GM21447 (cell line): ENCODE measurements at regions not wholly inside any gene's neighbourhood (a gene's known extent, or its start where the extent isn't known, plus 50 kb on each side); places are given as distances from the start of the nearest gene placed in this dataset.
A peak's percentile ranks its signal among the peaks of the same experiment; 100 is the strongest.

Experiments
- ATAC-seq: cut with Tn5 transposase; IDR thresholded peaks from one replicate; pipeline ENCODE4 v1.9.1; 2021; ENCODE audit not compliant: unreplicated experiment

DNA sequence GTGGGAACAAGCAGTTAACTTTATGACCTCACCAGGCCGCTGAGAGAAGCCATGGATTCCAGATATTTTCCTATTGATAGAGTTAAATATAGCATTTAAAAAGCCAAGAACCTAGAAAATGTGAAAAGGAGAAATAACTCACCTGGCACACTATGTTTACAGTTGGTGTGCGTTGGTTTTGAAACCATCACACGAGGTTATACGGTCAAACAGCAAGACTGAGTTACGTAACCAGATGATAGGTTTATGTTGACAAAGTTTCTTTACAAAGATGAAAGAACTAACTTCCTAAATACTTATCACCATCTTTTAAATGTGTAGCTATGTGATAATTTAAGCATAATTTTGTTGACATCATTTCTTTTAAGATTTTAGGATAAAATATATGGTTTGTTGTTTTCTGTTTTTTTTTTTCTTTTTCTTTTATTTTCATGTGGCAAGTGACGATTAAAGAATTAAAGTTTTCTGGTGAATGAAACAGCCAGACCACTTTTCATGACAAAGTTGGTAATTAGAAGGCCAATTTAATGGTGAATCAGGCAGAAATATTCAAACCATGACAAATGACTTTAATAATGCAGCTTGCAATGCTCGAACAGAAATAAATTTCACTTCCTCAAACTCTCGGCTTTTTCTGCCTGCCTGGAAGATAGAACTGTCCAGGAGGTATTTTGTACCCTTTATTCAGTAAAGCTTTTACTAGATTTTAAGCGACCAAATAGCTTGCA lies 339.1 kb upstream of the OBI1 start:
- ATAC-seq, result no peak

DNA sequence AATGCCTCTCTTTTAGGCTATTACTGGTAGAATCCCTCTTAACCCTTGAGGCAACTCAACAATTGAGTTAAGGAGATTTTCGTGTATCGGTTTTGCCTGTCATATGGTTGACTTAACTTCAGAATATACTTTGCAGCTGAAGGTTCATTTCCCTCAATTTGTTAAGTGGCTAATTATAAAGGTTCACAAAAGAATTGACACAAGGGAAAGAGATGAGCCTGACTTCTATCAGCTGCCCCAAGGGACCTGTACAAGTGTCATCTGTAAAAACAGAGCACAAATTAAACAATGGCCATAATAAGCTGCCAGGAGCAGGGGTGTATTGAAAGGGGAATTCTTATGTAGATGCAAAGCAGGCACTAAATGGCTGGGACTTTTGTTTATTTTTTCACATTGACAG lies 334.8 kb upstream of the OBI1 start:
- ATAC-seq, result no peak

DNA sequence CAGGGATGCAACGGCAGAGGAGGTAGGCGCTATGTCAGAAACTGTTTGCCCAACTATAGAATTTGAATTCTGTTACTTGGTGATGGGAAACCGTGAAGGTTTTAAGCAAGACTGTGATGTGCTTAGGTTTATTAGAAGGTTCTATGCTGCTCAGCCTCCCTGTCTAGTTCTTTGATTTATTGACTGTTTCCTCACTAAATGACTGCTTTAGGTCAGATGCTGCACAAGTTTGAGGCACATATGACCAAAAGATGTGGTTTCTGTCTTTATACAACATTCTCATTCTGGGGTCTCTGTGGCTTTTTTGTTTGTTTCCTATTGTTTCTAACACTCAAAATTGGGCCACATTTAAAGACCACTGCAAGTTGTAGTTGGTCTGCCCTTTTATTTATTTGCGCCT lies 323.0 kb upstream of the OBI1 start:
- no peak for ATAC-seq

DNA sequence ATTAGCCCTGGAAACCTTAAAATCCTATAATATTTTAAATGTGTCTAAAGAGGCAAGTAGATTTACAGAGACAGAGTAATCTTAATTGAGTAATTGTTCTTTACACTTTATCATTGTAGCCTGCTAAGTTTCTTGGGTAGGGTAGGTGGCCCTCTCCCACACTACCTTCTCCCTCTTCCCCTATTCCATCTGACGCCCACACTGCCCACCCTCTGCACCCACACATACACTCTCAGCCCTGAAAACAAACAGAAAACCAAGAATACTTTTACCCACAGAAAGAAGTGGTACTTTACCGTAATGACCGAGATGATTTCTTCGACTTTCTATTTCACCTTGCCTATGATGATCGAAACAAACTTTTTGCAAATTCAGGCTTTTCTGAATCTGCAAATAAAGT lies 320.4 kb upstream of the OBI1 start:
- ATAC-seq, result no peak

DNA sequence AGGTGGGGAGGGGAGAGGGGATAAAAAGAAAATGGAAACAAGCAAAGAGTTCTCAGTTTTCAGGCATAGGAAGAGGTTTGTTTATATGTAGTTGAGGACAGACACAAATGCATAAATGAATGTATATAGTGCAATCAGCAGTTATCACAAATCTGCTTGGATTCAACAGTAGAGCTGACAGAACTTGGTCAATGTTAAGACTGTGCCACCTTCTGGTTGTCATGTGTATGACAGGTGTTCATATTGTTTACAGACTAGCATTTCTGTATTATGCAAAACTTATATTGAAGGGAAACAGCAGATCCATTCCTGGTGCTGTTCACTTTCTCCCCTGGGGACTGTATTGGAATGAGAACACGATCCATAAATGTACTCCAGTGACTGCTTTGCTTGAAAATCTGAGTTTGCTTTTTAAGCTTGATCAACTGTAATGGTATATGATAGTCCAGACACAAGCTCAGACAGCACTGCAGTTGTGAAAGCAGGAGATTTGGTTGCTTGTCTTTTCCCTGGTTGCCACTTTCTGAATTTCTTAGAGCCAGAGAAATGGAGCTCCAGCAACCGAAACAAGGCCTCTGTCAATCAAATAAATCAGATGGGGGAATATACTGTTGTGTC lies 319.5 kb upstream of the OBI1 start:
- peak; percentile 96 for ATAC-seq

DNA sequence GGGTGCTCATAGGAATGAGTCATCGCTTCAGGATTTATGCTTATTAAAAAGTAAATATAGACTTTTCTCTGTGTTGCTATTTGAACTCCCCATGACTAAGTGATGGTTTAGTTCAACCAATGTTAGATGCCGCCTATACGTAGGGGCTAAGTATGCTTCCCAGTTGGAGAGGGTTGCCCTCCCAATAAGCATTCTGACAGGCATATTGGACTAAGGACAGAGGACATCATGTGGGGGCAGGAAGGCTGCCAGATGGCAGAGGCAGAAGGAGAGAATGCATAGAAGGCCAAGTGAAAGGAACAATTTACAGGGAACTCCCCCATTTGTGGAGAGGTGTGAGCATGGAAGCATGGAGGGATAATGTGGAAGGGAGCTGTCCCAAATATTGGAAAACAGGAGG lies 318.4 kb upstream of the OBI1 start:
- ATAC-seq, result no peak

DNA sequence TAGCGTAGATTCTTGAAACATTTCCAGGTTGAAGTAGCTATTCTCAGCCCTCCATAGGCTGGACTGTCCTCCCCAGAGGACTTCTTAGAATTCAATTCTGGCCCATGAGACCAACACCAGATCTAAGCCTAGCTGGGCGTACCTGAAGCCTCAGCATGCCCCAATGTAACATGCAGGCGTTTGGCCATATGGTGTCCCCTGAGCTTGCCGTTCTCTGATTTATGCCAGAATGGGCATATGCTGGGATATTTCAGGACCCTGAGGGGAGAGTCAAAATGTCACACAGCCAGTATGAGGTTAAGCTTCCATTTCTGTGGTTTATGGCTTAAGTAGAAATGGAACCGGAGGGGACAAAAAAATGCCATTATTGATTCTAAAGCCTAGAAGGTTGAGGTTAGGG lies 317.7 kb upstream of the OBI1 start:
- no peak for ATAC-seq

DNA sequence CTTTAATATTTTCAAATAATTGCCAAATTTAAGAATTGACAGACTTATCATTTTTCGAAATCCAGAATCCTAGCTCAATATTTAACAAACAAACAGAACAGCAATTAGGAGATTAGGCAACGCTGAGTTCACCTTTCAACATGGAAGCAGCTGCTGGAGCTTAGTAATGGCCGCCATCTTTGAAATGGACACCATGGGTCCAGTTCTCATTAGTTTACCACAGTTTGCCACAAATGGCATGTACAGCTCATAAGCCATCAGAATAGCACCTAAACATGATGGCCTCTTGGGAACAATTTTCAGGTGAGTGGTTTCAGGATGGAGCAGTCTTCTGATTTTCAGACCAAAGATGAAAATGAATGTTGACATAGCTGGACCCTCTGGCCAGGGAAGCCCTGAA lies 313.6 kb upstream of the OBI1 start:
- no peak for ATAC-seq

DNA sequence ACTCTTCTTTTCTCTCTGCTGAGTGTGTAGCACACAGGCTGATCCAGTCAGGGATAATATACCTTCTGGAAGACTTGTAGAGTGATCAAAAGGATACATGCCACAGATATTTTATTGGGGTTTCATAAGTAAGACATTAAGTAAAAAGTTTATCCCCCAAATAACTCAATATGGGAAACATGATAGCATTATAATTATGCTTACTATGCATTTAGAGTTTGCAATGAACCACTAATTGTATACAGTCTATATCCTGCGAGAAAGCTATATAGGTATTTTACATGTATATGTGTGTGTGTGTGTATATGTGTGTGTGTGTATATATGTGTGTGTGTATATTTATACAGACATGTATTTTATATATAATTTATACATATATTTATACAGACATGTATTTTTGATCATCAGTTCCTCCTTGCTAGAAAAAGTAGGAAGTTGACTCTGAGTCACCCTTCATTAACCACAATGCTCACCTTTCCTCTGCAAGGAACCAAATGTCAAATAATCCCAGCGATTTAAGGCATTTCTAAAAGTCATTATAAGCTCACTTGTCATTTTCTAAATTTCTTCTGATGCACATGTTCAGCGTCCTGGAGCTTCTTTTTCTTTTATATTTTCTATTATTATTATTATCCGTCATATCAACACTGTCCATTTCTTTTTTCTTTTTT lies 312.5 kb upstream of the OBI1 start:
- no peak for ATAC-seq

DNA sequence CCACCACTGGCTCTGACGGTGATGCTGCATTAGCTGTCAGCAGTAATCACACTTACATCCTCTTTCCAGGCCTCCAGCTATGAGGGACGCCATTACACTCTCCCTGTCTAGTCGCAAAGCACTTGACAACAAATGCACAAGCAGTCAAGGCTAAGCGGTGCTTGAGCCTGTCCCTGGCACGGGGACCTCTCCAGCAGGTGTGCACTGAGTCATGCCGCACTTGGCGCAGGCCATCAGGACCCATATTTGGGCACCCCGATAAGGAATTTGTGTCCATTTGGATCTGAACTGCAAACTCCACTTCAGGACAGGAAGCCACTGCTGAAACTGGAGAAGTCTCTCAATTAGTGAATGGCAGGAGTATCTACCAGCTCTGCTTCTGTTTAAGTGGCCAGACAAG lies 301.9 kb upstream of the OBI1 start:
- ATAC-seq, result no peak

DNA sequence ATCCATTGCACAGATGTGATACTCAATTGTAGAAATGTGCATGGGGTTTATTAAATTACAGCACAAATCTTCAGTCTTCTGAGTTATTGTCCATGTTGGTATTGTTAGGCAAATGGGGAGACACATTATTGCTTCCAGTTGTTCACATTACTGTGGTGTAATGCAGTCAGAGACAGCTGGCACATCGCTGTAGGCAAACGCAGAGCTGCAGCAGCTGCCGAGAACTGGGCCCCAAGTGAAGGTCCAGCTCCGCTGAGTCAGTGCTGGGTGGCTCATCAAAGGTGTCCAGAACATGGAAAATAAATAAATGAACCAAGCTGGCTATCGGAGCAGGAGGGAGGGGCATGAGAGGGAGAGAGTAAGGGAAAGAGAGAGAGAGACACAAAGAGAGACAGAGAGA lies 299.1 kb upstream of the OBI1 start:
- ATAC-seq, result no peak

DNA sequence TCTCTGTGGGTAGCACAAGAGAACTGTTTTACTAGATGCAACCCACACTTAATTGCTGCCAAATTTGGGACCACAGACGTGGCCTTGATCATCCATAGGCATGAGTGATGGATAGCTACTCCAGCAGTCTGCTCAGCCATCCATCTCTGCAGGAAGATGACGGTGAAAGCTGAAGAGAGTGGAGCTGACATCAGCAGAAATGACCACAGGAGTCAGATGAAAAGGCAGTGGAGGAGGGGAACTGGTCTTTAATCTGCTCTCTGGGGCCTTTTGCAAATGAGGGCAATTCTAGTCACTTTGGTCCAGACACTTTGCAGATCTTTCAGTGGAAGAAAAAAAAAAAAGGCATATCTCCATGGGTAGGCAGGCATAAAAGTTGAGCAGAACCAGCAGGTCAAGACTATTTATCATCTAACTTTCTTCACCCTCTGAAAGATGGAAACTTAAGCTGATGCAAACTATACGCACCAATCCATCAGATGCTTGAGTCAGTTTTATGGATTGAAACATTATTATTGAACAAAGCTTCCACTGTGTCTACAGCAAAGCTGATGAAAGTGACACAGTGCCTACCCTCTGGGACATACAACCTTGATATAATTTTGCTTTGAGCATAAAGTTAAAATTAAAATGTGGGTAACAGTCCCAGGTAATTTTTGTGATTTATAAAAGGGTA lies 281.6 kb upstream of the OBI1 start:
- ATAC-seq, result no peak

DNA sequence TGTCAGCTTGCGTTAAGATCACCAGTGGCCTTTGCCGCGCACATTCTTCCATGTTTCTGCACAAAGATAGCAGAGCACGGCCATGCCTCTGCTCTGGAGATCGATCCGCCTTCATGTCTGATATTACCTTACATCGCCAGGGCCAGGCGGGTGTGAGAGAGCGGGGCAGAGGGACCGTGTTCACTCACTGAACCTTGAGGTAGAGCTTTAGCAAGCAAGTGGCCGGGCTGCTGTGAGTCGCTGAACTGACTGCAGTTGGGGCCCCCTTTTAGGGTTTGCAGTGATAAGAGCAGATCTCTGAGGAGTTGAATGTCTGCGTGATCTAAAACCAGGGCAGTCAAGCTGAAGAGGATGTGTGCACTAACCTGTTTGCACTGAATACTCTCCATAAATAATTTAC lies 275.4 kb upstream of the OBI1 start:
- ATAC-seq, result no peak

DNA sequence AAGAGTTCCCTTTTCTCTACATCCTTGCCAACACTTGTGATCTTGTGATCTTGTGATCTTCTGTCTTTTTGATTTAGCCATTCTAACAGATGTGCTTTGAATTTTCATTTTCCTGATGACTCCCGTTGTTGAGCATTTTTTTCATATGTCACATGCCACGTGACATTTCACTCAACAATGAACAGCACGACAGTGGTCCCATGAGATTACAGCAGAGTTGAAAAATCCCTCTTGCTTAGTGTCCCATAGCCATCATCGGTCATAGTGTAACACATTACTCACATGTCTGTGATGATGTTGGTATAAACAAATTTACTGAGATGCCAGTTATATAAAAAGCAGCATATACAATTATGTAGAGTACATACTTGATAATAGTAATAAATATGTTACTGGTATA lies 256.1 kb upstream of the OBI1 start:
- no peak for ATAC-seq

DNA sequence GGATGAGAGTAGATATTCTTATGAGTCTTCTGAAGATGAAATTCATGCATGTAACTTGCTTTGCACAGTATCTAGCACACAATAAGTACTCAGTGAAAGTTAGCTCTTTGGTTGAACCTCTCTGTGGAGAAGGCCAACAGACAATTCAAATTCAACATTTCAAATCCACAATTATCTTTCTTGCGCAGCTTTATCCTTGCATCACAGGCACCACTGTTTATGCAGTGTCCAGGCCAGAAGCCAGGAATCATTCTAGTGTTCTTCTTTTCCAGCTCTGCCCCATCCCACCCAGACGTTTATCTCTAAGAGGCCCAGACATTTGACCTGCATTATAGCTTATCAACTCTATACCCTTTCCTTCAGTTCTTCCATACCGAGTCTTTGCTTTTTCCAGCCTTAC lies 254.7 kb upstream of the OBI1 start:
- ATAC-seq, result no peak

DNA sequence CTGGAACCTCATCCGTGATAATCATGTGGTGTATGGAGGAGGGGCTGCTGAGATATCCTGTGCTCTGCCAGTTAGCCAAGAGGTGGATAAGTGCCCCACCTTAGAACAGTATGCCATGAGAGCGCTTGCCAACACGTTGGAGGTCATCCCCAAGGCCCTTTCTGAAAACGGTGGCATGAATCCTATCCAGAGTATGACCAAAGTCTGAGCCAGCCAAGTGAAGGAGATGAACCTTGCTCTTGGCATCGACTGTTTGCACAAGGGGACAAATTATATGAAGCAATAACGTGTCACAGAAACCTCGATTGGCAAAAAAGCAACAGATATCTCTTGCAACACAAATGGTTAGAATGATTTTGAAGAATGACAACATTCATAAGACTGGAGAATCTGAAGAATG lies 251.2 kb upstream of the OBI1 start:
- no peak for ATAC-seq

DNA sequence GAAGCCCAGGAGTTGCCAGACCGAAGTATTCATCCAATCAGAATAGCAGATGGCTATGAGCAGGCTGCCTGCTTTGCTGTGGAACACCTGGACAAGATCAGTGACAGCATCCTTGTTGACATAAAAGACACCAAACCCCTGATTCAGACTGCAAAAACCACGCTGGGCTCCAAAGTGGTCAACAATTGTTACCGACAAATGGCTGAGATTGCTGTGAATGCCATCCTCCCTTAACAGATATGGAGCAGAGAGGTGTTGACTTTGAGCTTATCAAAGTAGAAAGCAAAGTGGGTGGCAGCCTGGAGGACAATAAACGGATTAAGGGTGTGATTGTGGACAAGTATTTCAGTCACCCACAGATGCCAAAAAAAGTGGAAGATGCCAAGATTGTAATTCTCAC lies 250.3 kb upstream of the OBI1 start:
- ATAC-seq, result no peak

DNA sequence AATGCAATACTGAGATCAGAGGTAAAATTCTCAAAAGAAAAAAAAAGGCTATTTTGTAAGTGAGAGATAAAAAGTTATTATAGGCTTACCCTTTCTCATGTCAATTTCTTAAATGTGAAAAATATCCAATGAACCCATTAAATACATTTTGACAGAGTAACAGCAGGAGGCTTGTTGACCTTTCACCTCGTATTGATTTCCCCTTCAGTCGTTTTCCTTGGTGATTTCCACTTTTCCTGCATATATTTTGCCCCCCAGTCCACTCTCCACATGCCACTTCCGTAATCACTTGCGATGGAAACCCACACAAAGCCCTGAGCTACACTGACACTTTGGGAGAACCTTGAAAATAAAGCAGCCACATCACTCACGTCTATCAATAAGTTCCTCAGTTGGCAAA lies 248.1 kb upstream of the OBI1 start:
- no peak for ATAC-seq

DNA sequence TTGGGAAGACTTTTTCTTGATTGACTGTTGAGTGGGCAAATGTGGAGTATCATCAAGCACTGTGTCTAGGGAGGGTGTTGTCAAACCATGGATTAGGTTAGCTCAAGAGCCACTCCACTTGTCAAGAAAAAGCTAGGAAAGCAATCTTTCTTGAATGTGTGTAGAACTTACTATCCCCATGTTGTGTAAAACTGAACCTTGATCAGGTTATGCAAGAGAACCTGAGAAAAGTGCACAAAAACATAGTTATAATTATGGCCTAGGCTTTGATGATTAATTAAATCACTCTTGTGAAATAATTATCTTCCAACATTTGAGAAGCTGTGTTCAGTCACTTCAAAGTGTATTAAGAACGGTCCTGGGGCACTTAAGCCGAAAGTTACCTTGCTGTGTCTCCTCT lies 238.2 kb upstream of the OBI1 start:
- no peak for ATAC-seq

DNA sequence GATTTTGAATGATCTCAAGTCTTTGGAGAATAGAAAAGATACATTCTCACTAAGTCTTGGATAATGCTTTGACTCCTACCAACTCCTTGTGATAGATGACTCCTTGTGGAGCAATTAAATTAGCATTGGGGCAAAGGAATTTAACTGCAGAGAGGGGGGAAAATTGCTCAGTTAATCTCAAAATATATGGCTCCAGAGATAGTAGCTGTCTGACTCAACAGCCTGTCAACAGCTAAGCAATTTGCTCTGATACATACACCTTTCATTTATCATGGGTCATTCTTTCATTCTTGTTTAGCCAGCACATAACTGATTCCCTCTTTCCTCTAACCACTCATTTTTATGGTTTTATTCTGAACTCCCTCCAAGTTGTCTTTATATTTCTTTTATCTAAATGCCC lies 225.6 kb upstream of the OBI1 start:
- no peak for ATAC-seq

DNA sequence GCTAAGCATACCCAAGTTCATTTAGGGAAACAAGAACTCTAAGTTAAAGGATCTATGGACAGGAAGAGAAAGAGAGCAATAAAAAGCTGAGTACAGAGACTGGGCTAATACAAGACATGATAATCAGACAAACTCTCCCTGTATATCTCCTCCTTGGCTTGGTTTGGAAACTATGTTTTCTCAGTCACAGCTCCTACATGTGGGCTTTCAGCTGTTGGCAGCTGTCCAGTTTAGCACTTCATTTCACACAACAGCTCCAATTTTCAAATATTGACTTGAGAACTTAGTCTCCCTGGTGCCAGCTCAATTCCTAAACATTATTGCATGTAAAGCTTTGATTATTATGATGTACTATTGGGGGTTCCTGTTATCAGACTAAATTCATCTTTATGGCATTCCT lies 222.8 kb upstream of the OBI1 start:
- no peak for ATAC-seq

DNA sequence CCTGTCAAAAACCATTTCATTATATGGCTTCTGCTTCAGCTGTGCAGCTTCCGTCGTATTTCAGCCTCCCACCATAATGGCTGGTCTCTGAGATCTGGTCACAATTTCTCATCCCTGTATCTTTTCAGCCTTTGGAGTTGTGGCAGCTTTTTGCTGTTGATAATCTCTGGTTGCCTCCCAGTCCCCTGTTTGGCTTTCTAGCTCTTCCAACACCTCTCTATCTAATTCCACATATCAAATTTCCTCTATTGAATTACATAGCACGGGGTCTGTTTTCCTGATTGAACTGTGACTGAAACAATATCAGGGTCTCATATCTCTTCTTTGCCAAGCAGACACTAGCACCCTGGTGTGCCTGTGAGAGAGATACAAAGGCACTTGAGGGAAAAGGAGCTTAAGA lies 222.1 kb upstream of the OBI1 start:
- ATAC-seq, result no peak
